B cell (primary cell): ENCODE measurements at regions not wholly inside any gene's neighbourhood (a gene's known extent, or its start where the extent isn't known, plus 50 kb on each side); places are given as distances from the start of the nearest gene placed in this dataset.
"Not testable (repeated sequence)": the region's sequence is repeated elsewhere in the genome, so short reads cannot be mapped to it uniquely, and the experiment has no call there.

Source experiments
- ATAC-seq: fragments of 200-7000 bp; cut with Tn5 transposase; one replicate; pipeline ENCODE4 v1.10.0; 2021; ENCODE audit warnings: low read depth, mild to moderate bottlenecking, moderate number of reproducible peaks, moderate library complexity
- CTCF ChIA-PET: fragments of 350-600 bp; sonication (Branson Sonifier 250); formaldehyde crosslinking; loops from one replicate; lab custom pipeline; 2021; ENCODE audit warnings: antibody characterized with exemption, inconsistent platforms; lab: Charles Lee
- POLR2A ChIA-PET: fragments of 350-600 bp; sonication (Branson Sonifier 250); formaldehyde crosslinking; loops from one replicate; lab custom pipeline; 2021; ENCODE audit warnings: antibody characterized with exemption; lab: Charles Lee
- DNase-seq: peaks from one replicate; pipeline ENCODE4 v3.0.0; 2013
- H2AFZ ChIP-seq: 2 replicates; pipeline ENCODE4 v1.6.1; 2012; ENCODE audit warnings: mild to moderate bottlenecking, low read depth, low read length; ENCODE audit not compliant: insufficient read depth, poor library complexity, severe bottlenecking
- H3K27ac ChIP-seq, 2 donors: 1 replicate in 1 of 2; 2 replicates in 1 of 2; pipeline ENCODE4 v1.5.1; 2012 to 2013; ENCODE audit warnings: low read length in 2 of 2, mild to moderate bottlenecking in 2 of 2, moderate library complexity in 1 of 2
- H3K27me3 ChIP-seq, 4 experiments: fragments of 200-600 bp in 1 of 4; sonication (generic) in 1 of 4; replicated peaks in 1 of 4; 1 replicate in 2 of 4; 2 replicates in 2 of 4; pipeline versions ENCODE4 v1.6.1 to v1.7.0; 2013 to 2016; ENCODE audit warnings: low read length in 3 of 4, mild to moderate bottlenecking in 2 of 4, mixed read lengths in 1 of 4, moderate library complexity in 1 of 4; ENCODE audit not compliant: insufficient read depth in 4 of 4, control insufficient read depth in 3 of 4; ENCODE audit errors: control extremely low read depth in 1 of 4
- H3K36me3 ChIP-seq, 2 experiments: replicated peaks in 1 of 2; 1 replicate in 1 of 2; 2 replicates in 1 of 2; pipeline versions ENCODE4 v1.6.1 to v1.7.1; 2013; ENCODE audit warnings: low read length in 1 of 2; ENCODE audit not compliant: insufficient read depth in 2 of 2, control insufficient read depth in 1 of 2; ENCODE audit errors: control extremely low read depth in 1 of 2, extremely low read depth in 1 of 2
- H3K4me1 ChIP-seq, 2 donors: fragments of 200-600 bp in 1 of 2; sonication (generic) in 1 of 2; 1 replicate in 1 of 2; 2 replicates in 1 of 2; pipeline versions ENCODE4 v1.5.1 to v1.6.1; 2013 to 2017; ENCODE audit warnings: low read length in 2 of 2; ENCODE audit not compliant: control insufficient read depth in 2 of 2, insufficient read depth in 2 of 2
- H3K4me2 ChIP-seq: replicated peaks from 2 replicates; pipeline ENCODE3; 2012; ENCODE audit warnings: mild to moderate bottlenecking, low read depth, low read length; ENCODE audit not compliant: poor library complexity, severe bottlenecking
- H3K4me3 ChIP-seq, 5 experiments: fragments of 200-600 bp in 1 of 5; sonication (generic) in 1 of 5; 1 replicate in 3 of 5; 2 replicates in 2 of 5; pipeline versions ENCODE4 v1.5.1 to v1.7.0; 2011 to 2016; ENCODE audit warnings: low read length in 4 of 5, mild to moderate bottlenecking in 4 of 5, low read depth in 2 of 5, control low read depth in 1 of 5, moderate library complexity in 1 of 5; ENCODE audit not compliant: insufficient read depth in 1 of 5; ENCODE audit errors: control extremely low read depth in 1 of 5, extremely low read depth in 1 of 5
- H3K79me2 ChIP-seq: fragments of 200-600 bp; sonication (generic); one replicate; pipeline ENCODE4 v1.6.0; 2016; ENCODE audit warnings: low read length; ENCODE audit not compliant: control insufficient read depth, insufficient read depth
- H3K9ac ChIP-seq: fragments of 200-600 bp; sonication (generic); 2 replicates; pipeline ENCODE4 v1.6.1; 2017; ENCODE audit warnings: mild to moderate bottlenecking, low read length, moderate library complexity
- H3K9me3 ChIP-seq, 3 donors: one replicate each; pipeline versions ENCODE4 v1.6.1 to v1.7.1; 2013; ENCODE audit warnings: low read length in 2 of 3; ENCODE audit not compliant: control insufficient read depth in 2 of 3, insufficient read depth in 1 of 3; ENCODE audit errors: control extremely low read depth in 1 of 3
- H4K20me1 ChIP-seq: 2 replicates; pipeline ENCODE4 v1.6.0; 2012; ENCODE audit warnings: mild to moderate bottlenecking, low read length; ENCODE audit not compliant: insufficient read depth, control insufficient read depth, poor library complexity, severe bottlenecking
- H3K27ac Mint-ChIP-seq: one replicate; pipeline ENCODE4 v1.8.0; 2021; ENCODE audit warnings: mixed read lengths
- H3K27me3 Mint-ChIP-seq: one replicate; pipeline ENCODE4 v1.8.0; 2021; ENCODE audit warnings: mixed read lengths
- H3K4me1 Mint-ChIP-seq: one replicate; pipeline ENCODE4 v1.8.0; 2021; ENCODE audit warnings: mixed read lengths
- H3K4me3 Mint-ChIP-seq: one replicate; pipeline ENCODE4 v1.8.0; 2021; ENCODE audit warnings: mixed read lengths
- H3K9me3 Mint-ChIP-seq: one replicate; pipeline ENCODE4 v1.8.0; 2022; ENCODE audit warnings: mixed read lengths; ENCODE audit not compliant: insufficient read depth
- EZH2 ChIP-seq: IDR thresholded peaks from 2 replicates; pipeline ENCODE4 v1.6.1; 2012; ENCODE audit warnings: borderline replicate concordance, low read depth, mild to moderate bottlenecking, moderate library complexity, low read length; ENCODE audit not compliant: insufficient read depth, poor library complexity, severe bottlenecking
- WGBS: methylation state at CpG from one replicate; pipeline ENCODE4 v1.1.5; 2013; ENCODE audit warnings: missing lambda C conversion rate; ENCODE audit not compliant: insufficient coverage; 5-methylcytosine and 5-hydroxymethylcytosine counted together
- intact Hi-C: fragments of 100-400 bp; cut with micrococcal nuclease; formaldehyde crosslinking; loops from one replicate; pipeline ENCODE4 v1.10.0; 2022
- TF ChIP-seq, protein P1 (sequence below): fragments of 200-600 bp; IDR thresholded peaks from one replicate; pipeline ENCODE4 v1.8.0; 2022; ENCODE audit warnings: antibody characterized with exemption, mild to moderate bottlenecking

GRCh38 chr3:32042867-32043266 is 61.3 kb downstream of the ZNF860 start:
- H3K4me3 Mint-ChIP-seq, DNase-seq, H3K79me2 ChIP-seq, H3K27ac ChIP-seq, H4K20me1 ChIP-seq, H3K36me3 ChIP-seq, CTCF ChIA-PET, H3K9me3 Mint-ChIP-seq, ATAC-seq, H3K4me3 ChIP-seq, H3K27me3 Mint-ChIP-seq, POLR2A ChIA-PET, H3K4me1 ChIP-seq, H3K27ac Mint-ChIP-seq, intact Hi-C loops, H3K9ac ChIP-seq, H3K4me1 Mint-ChIP-seq, H2AFZ ChIP-seq, H3K4me2 ChIP-seq, H3K27me3 ChIP-seq: not testable (repeated sequence)
- WGBS = 100% methylated on average over 2 of the region's 6 CpGs
- peaks cover 0 to 21% (median 12%) of the 10 kb centered on the region in 3 donors for H3K9me3 ChIP-seq

GRCh38 chr3:32045091-32045915 is 61.1 kb upstream of the GPD1L start:
- intact Hi-C loops = no loop called here
- ATAC-seq = no peak
- CTCF ChIA-PET = interaction anchor here (0.5 to 1.2 kb wide), 3 partner anchors 8 to 307 kb away, joined by 3 to 5 read pairs (median 4); no protein-coding TSS in a partner anchor

More at GRCh38 chr3:32045091-32045915, 61.1 kb upstream of the GPD1L start:
- 80% methylated on average over 1 of the region's 5 CpGs for WGBS
- Histone ChIP-seq H3K4me2 (no peak overlapping the region), H3K27ac (no peak overlapping the region), H3K79me2 (no peaks in the 10 kb centered on the region), H2AFZ (no peak overlapping the region), H3K9me3 (peaks cover 0 to 19% (median 12%) of the 10 kb centered on the region in 3 donors), H3K9ac (no peak overlapping the region), H3K27me3 (no peaks in the 10 kb centered on the region), H4K20me1 (no peaks in the 10 kb centered on the region), H3K4me3 (no peak overlapping the region), H3K36me3 (no peaks in the 10 kb centered on the region), H3K4me1 (no peaks in the 10 kb centered on the region)
- POLR2A ChIA-PET = no interaction called here
- no peak for DNase-seq
- H3K27ac Mint-ChIP-seq = no peak overlapping the region
- H3K4me3 Mint-ChIP-seq = no peak overlapping the region
- TF ChIP-seq, protein P1, sequence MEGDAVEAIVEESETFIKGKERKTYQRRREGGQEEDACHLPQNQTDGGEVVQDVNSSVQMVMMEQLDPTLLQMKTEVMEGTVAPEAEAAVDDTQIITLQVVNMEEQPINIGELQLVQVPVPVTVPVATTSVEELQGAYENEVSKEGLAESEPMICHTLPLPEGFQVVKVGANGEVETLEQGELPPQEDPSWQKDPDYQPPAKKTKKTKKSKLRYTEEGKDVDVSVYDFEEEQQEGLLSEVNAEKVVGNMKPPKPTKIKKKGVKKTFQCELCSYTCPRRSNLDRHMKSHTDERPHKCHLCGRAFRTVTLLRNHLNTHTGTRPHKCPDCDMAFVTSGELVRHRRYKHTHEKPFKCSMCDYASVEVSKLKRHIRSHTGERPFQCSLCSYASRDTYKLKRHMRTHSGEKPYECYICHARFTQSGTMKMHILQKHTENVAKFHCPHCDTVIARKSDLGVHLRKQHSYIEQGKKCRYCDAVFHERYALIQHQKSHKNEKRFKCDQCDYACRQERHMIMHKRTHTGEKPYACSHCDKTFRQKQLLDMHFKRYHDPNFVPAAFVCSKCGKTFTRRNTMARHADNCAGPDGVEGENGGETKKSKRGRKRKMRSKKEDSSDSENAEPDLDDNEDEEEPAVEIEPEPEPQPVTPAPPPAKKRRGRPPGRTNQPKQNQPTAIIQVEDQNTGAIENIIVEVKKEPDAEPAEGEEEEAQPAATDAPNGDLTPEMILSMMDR = no peak
- TF ChIP-seq EZH2 = no peak
- no peaks in the 10 kb centered on the region for H3K4me1 Mint-ChIP-seq
- H3K9me3 Mint-ChIP-seq = peaks cover 2% of the 10 kb centered on the region
- H3K27me3 Mint-ChIP-seq = no peaks in the 10 kb centered on the region
